Stimulated activated CD8-positive, alpha-beta memory T cell treated with anti-CD3 and anti-CD28 coated beads, Interleukin-15, amount 100 ng/mL, for 48 hours (primary cell): ENCODE measurements at regions not wholly inside any gene's neighbourhood (a gene's known extent, or its start where the extent isn't known, plus 50 kb on each side); places are given as distances from the start of the nearest gene placed in this dataset.
"Not testable (repeated sequence)": the region's sequence is repeated elsewhere in the genome, so short reads cannot be mapped to it uniquely, and the experiment has no call there.

Experiments used
- DNase-seq, 2 donors: peaks; one replicate each; pipeline ENCODE4 v3.0.0-alpha.2; 2020; ENCODE audit warnings: low read depth in 2 of 2

DNA sequence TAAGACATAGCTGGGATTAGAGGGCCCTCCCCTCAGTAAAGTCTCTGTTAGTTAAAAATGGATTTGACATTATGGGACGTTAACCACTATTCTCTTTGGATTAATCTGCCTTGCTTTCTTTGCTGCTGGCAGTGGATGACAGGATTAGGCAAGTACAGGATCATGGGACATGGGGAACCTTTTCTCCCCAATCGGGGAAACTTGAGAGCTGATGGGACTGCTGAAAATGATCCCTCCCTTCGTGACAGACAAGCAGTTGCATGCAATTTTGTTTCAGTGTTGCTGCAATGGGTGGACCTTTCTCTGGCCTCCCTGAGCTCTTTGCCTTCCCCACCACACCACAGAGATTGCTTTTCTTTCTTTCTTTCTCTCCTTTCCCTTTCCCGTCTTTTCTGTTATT is 120.2 kb upstream of the BANK1 start:
- no peak for DNase-seq

DNA sequence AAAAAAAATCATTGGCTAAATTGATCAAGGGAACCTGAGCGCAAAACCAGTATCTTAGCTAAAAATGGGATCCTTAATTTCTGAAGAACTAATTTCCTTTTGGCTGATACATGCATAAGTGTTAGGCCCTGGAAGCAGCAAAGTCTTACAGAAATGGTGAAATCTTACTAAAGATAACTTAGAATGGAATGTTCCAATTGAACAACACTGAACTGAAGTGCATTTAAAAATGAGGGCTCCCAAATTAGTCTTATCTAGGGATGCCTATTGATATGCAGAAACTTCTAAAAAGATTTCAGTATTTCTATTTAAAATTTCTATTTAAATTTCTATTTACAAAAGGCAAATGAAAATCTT is 120.7 kb upstream of the BANK1 start:
- DNase-seq = no peak

DNA sequence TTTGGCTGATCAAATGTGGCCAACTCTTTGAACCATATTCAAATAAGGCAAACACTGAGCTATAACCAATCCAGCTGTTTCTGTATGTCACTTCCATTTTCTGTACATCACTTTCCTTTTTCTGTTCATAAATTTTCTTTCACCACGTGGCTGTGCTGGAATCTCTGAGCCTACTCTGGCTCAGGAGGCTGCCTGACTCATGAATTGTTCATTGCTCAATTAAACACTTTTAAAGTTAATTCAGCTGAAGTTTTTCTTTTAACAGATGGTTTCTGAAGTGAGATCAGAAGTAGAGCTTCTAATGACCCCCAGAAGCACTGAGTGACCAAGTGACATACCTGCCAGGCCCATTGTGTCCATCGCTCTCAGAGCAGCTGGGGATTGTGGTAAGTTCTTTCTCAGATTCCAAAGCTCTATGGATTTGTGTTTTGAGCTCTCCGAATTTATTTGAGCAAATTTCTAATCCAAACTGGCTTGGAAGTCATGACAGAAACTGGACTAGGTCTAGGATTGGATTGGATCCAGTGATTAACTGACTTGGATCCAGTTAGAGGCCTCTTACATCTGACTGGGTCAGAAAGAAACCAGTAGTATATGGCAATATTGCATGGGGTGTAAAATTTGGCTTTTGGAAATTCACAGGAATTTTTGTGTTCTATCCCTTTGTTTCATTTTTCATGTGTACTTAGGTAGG is 121.2 kb upstream of the BANK1 start:
- DNase-seq = no peak

DNA sequence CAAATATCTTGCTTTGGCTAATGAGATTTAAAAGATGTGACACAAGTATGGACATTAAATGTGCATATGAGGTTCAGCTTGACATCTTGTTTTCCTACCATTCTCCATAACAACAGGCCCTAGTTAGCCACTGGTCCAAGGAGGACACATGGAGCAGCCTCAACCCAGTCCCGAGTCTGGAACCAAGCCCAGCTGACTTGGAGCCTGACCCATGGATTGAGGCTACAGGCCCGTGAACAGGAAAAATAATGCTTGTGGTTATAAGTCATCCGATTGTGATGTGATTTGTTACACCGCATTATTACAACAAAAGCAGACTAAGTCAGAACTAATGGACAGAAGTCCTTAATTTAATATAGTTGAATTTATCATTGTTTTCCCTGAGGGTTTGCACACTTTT is 123.2 kb upstream of the BANK1 start:
- no peak for DNase-seq

DNA sequence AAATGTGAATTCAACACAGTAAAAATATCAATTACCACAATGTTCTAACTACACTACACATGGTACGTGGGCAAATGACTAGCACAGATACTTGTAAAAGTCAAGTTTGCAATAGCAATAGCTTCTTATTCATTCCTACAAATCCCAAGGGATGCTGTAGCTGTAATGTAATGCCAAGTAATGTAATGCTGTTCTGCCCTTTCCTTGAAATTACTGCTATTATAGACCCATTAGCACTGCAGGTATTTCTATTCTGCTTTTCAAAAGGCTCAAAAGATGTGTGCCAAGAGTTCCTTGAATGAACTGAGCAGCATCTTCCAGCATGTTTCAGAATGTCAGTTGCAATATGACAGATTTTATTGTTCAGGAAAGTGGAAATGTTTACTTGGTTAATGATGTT is 129.9 kb upstream of the BANK1 start:
- no peak for DNase-seq

DNA sequence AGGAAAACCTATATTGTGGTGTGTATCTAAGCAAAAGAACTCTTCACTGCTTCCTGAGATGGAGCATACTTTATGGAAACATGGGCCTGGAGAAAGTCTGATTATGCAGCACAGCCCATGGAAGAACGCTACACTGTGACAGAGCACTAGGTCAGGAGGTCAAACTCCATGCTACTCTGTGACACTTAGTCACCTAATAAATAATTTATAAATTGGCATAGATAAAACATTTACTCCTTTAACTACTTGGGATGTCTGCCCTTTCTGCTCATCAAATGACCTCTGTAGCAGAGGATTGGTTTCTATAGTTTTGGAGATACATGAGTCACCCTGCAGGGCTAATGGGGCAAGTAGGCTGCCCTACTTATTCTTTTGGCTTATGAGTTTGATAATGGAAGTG is 134.7 kb upstream of the BANK1 start:
- no peak for DNase-seq

DNA sequence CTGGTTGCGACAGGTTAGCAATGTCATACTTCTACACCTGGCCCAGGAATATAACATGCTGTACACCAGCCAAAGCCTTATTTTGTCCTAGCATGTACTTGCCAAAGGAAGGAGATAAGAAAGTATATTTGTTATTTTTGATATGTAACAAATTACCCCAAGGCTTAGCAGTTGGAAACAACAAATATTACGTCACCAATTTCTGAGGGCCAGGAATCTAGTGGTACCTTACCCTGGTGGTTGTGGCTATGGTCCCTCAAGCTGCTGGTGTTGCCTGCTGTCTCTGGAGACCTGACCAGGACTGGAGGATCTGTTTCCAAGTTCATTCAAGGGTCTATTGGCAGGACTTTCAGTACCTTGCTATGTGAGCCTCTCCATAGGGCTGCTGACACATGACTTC is 135.5 kb upstream of the BANK1 start:
- no peak for DNase-seq

DNA sequence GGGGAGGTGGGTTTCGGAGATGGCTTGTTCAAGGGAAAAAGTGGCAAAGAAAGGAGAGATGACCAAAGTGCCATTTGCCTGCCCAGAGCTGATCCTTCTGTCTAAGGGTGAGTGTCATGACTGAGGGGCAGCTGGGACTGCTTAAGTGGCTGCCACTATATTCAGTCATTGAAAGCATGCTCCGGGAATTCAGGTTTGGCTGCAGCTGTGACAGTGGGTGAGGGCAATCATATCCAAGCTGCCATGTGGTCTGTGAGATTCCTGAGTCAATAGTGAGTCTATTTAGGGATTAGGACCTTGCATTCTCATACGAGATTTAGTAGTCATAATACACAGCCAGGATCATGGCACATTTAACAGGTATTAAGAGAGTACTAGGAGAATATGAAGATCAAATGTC is 138.8 kb upstream of the BANK1 start:
- no peak for DNase-seq

DNA sequence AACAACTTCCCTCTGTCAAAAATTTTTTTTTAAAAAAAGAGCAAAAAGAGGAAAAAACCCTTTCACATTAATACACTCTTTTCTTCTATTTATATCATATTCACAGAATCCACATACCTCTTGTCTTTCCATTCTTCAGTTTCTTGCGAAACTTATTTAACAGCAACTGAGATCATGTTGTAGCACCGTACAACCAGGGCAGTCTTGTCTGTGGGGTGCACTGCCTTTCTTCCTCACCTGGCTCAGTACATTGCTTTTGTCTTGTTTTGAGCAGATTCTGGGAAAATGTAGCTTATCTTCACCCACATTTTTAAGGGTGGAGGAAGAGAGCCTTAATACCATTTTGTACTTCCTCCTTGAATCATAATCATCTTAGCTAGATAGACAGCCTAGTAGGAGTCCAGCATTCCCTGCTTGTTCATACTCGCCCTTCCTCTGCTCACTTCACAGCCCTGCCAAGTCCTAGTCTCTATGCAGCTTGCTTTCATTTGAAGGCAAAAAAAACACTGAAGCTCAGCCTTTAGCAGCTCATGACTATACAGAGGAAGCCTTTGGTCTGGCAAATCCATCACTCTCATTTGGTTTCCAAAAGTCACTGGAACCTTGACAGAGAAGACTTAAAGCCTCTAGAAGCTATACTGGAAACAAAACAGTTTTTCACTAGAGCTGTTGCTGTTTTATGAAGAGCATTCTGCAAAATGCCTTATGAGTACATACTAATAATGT is 140.6 kb upstream of the BANK1 start:
- no peak for DNase-seq

DNA sequence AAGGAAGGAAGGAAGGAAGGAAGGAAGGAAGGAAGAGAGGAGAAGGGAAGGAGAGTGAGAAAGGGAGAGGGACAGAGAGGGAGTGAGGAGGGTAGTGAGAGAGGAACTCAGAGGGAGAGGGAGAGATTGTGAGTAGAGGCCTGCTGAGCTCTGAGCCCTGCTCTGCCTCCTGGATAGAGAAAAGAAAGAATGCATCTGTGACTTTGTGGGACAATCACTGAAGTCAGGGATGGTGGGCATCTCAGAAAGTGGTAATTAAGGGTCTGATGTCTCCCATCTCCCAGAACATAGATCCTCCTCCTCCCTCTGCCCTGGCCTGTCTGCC is 142.9 kb upstream of the BANK1 start:
- DNase-seq = no peak

DNA sequence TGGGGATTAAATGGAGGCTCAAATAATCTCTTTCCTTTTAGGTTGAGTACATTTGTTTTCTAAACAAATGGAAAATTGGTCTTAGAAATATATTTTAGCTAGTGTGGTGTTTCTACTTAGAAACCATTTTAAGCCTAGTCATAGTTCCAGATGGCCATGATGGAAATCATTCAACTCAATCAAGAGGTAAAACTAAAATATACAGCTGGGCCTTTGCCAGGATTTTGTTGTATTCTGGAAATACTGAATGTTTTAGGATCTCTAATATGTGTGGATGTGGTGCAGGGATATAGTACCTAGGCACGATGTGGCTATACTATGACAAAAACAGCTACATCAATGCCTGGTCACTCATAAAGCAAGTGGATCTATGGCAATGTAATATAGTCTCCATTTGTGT is 146.0 kb upstream of the BANK1 start:
- DNase-seq = no peak

DNA sequence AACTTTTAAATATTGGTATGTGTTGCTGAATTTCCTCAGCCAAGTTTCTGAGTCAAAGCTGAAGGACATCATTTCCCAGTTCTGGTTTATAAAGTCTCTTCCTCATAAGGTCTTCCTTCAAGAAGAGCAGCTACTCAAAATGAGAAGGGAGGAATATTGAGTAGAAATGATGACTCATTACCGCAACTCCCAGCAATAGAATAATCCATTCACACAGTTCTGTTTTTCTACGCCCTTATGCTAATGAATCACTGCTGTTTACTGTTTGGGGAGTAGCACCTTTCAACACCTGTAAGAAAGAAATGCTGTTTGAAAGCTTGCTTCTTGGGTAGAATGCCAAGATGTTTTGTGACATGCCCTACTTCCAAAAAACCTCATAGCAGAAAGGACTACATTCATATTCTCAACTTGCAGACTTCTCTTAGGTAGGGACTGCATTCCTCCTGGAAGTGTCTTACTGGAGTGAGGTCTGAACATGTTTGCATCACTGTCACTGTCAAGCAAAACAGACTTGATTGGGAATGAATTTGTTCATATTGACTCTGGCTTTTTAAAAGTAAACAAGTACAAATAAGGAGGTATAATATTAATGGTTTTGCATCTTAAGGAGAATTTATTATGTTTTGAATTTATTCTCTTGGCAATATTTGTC is 147.2 kb upstream of the BANK1 start:
- DNase-seq = no peak

DNA sequence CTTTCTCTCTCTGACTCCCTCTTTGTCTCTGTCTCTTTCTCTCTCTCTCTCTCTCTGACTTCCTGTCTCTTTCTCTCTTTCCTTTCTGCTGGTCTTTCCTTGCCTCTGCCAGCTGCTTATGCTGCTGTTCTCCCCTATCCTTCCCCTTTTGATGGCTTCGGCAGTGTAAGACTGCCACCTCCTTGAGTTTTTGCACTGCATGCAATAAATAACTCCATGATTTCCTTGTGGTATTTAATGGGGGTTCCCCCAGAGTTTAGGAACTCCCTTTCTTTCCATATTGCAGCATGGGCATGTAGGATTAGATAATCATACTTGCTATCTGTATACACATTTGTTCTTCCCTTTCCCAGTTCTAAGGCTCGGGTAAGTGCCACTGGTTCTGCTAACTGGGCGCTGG is 157.8 kb upstream of the BANK1 start:
- not testable (repeated sequence) for DNase-seq

DNA sequence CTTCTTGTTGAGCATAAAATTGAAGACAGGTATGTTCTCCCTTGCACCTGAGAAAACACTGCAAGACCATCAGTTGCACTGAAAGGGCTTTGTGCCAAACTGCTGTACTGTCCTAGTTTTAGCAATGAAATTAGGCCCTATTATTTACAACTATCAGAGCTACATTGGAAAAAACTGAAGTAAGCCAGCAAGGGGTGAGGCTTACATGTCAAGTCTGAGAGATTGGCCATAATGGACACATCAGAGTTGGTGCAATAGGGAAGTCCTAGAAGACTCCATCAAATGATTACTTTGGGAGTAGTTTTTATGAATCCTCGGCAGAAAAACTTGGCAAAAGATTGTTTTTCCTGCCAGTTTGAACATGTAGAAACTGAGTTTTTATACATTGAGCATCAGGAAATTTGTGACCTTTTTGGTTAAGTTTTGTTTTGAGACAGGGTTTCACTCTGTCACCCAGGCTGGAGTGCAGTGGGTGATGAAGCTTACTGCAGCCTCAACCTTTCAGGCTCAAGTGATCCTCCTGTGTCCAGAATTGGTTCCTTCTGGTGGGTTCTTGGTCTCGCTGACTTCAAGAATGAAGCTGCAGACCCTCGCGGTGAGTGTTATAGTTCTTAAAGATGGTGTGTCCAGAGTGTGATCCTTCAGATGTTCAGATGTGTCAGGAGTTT is 160.1 kb upstream of the BANK1 start:
- DNase-seq = no peak

DNA sequence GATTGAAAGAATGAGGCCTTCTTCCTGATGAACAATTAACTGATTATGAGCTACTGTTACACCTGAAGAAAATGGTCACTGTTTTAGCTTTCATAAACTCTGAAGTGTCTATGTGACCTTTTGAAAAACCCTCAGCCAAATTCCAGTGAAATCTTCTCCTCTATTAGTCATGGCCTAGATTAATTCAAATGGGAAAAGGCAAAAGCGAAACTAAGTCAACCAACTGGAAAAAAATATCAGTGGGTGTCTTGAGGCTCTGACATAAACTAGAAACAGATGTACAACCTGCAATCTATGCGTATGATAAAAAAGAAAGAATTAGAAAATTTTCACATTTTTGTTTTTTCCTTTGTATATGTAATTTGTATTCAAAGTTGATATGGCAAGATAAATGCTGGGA is 169.4 kb upstream of the BANK1 start:
- no peak for DNase-seq

DNA sequence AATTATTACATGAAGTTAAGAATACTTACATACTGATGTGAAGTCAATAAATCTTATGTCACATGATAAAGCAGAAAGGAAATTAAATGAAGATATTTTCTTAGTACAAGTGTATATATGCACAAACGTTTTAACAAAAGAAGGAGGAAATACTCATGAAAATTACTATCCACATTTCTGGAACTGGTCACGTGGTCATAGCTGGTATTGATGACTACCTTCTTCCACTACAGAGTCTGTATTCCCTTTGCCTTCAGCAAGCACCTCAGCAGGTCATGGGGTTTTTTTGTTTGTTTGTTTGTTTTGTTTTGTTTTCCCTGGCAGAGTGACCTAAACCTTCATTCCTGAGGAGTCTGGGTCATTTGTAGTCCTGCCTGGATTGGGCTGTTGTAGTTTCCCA is 174.9 kb upstream of the BANK1 start:
- no peak for DNase-seq

DNA sequence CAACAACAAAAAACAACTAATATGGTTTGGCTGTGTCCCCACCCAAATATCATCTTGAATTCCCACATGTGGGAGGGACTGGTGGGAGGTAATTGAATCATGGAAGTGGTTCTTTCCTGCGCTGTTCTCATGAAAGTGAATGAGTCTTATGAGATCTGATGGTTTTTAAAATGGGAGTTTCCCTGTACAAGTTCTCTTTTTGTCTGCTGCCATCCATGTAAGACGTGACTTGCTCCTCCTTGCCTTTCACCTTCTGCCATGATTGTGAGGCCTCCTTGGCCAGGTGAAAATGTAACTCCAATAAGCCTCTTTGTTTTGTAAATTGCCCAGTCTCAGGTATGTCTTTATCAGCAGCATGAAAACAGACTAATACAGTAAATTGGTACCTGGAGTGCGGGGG is 183.5 kb upstream of the BANK1 start:
- not testable (repeated sequence) for DNase-seq

DNA sequence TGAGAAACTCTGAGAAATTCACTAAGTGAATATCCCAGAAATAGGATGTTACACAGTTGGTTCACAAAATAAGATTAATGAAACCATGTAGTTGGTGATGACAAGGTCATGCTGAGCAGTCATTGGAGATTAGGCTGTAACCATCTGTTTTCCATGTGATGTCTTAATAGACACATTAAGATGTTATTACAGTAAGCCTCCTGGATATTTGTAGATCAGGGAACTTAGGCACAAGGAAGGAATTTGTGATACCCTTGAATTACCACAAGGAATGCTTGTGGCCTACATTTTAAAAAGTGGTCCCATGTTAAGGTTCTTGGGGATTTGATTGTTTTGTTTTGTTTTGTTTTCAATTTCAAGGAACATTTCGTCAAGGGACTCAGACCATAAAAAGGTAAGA is 185.6 kb upstream of the BANK1 start:
- DNase-seq = no peak

DNA sequence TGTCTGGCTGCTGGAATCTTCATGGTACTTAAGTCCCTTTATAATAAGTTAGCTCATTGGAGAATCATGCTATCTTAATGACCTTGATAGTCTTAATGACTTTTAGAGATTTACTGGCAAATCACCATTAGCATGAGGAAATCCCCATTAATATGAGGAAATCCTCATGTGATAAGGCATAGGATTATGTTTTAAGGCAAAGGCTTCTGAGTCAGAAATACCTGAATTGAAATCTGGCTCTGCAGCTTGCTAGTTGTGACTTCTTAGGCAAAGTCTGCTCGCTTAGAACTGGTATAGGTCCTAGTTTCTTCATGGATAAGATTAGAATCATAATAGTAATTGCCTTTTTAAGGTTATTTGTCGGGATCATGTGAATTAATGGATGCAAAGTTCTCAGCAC is 190.2 kb upstream of the BANK1 start:
- no peak for DNase-seq

DNA sequence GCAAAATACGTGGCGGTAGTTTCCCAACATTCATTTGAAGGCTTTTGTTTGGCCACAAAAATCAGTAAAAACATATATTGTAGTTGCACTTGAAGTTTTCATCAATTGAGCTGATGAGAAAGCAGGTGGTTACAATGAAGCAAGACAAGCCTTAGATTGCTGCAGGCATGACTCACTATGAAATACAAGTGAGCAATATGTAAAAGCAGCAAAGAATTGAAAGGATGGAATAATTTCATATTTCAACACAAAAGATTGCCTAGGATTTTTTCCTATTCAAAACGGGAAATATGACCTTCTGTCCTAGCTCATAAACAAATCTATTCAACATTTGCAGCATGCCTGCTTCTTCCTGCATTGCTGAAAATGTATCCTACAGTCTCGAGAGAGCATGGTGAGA is 190.9 kb upstream of the BANK1 start:
- DNase-seq = no peak

DNA sequence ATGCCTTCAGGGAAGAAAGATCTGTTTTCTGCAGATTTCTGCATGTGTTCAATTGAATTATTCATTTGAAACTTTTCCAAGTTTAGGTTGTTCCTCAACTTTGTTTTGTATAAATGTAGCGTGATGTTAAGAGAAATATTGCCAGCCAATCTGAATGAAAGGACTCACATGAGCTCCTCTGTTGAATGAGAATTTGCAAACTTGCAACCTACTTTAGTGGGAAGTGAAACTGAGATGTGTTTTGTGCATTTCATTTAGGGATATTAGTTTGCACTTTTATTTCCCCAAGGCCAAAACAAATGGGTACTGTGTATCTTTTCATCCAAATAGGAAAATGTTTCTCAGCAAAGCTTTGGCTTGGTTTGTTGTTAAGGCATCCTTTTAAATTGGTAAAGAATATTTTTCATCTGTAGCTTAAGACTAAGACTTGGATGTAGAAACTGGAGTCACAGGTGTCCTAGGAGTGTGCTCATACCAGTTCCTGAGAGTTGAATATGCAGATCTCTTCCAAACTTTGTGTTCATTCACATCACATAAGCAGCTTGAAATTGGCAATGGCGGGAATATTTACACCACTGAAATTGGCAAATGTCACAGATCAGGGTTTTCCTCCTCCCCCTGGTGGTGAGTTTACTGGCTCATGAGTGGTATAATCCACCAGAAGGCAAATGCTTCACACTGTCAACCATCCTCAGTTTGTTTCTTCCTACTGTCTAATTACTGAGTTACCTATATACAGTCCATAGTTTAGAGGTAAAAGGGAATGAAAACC is 193.6 kb upstream of the BANK1 start:
- DNase-seq = no peak

DNA sequence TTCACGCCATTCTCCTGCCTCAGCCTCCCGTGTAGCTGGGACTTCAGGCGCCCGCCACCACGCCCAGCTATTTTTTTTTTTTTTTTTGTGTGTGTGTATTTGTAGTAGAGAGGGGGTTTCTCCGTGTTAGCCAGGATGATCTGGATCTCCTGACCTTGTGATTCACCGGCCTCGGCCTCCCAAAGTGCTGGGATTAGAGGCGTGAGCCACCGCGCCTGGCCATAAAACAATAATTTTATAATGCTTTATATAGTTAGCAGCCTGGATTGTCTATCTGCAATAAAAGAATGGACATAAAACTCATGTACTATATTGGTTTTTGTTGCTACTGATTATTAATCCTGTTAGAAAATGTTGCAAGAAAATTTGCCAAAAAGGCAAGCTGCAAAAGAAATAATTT is 195.9 kb upstream of the BANK1 start:
- no peak for DNase-seq
